ENCODE measurements at regions not wholly inside any gene's neighbourhood (a gene's known extent, or its start where the extent isn't known, plus 50 kb on each side); places are given as distances from the start of the nearest gene placed in this dataset.

DNA sequence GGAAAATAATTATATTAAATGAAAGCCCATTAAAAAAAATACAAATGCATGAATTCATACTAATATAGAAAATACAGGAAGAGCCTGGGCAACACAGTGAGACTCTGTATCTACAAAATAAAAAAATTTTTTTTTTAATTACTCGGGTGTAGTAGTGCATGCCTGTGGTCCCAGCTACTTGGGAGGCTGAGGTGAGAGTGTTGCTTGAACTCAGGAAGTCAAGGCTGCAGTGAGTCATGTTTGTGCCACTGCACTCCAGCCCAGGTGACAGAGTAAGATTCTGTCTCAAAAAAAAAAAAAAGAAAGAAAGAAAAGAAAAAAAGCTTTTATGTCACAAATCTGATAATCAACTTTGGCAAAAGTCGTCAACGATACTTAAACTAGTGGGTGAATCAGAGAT, 80.6 kb upstream of the PLEKHA5 start:
- no peak for DNase-seq (ENCODE audit: low read depth, low spot score)

DNA sequence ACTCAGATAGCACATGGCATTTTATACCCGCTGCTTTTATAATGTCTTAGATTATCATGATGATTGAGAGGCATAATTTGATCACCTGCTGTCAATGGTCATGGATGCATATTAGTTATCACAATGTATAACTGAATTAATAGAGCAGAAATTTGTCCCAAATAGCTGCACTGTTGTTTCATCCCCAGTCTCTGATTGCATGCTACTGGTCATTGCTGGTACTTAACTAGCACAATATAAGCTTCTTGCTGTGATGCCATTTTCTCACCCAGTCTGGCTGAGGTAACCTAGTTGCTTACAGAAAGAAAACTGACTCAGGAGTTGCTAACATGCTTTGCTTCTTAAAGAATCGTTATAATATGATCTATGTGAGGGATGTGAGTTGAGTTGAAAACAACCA, 76.8 kb upstream of the PLEKHA5 start:
- no peak for DNase-seq (ENCODE audit: low read depth, low spot score)

DNA sequence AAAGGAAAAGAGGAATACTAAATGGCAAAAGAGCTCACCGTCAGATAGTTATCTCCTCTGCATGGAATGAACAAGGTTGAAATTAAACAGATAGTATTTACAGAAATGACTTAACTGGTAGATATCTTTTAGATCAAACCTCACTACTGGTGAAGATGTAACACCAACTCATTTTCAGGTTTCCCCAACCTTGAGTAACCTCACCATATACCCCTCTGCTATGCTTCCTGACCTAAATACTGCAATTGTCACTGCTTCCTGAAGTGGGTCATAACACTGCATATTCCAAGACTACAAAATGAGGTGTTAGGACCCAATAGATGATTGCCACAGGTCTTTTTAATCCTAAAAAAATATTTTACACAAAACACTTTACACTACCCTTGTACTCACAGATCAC, 76.3 kb upstream of the PLEKHA5 start:
- no peak for DNase-seq (ENCODE audit: low read depth, low spot score)

DNA sequence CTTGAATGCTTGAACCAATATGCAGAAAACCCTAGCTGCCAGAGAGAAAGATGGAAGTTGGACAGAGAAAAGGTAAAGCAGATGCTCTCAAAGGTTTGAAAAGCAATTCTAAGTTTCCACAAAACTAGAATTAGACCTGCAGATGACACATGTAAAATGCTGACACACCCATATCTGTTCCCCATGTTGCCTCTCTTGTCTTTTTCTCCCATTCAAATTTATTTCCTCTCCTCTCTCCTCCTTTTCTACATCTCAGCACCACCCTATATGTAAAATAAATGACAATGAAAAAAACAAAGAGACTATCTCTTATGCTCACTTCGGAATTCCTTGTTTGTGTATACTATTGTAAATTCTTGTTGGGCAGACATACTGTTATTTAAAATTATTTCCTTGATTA, 75.5 kb upstream of the PLEKHA5 start:
- no peak for DNase-seq (ENCODE audit: low read depth, low spot score)

DNA sequence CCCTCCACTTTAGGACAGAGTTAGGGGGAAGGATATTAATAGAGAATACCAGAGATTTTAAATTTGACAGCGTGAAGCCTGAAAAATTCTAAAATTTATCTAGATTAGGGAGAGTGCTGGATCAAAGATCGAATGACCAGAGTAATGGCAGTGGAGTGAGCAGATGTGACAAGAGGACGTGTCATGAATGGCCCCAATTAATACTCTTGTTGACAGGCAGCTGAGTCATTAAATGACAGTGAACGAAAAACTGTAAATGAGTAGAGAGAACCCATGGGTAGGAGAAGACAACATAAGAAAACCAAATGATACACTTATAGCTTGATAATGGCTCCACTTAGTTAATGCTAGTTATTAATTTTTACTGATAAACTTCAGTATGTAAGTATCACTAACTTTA, 73.9 kb upstream of the PLEKHA5 start:
- DNase-seq (ENCODE audit: low read depth, low spot score), result no peak

DNA sequence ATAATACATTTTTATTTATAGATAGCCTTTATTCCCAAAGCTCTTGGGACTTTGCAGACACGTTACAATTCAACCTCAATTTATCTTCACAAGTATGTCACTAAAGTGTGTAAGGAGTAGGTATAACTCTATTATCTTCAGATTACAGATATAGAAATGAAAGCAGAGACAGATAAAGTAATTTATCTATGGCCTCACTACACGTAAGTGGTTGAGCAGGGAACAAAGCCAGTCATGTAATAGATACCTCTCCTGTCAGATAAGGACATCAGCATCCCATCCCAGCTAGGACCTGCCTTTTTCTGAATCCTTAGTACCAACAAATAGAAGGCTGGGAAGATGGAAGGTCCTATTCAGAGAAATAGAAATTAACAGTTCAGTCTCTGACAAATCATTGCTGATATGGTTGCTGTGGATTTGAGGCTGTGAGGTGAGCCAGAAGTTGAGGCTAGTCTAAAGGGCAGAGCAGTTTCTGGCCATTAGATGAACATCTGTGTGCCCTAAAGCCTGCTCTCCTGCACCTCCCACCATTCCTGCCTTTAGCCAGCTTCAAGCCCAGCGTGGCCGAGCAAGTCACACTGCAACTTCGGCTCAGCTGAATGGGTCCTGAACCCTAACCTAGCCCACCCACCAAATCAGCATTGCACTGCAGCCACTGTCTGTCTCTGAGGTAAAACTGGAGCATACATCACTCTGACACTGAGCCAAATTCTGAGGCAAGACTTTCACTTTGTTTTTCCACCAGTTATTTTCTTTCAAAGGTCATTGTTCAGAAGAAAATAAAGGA, 71.1 kb upstream of the PLEKHA5 start:
- DNase-seq (ENCODE audit: low read depth, low spot score), result no peak

DNA sequence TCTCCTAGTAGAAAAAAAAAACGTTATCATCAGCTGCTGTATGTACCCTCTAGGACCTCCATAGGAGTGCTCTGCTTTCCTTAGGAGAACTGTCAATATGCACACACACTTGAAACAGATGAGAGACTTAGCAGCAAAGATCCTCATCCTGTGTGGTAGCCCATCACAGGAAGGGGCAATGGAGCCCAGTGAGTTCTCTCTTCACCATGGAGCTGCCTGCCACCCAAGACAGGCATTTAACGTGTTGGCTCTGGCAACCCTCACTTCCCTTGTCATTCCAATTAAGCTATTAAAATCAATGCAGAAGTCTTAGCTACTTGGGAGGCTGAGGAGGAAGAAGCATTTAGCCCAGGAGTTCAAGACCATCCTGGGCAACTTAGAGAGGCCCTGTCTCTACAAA, 64.8 kb upstream of the PLEKHA5 start:
- DNase-seq (ENCODE audit: low read depth, low spot score), result no peak

DNA sequence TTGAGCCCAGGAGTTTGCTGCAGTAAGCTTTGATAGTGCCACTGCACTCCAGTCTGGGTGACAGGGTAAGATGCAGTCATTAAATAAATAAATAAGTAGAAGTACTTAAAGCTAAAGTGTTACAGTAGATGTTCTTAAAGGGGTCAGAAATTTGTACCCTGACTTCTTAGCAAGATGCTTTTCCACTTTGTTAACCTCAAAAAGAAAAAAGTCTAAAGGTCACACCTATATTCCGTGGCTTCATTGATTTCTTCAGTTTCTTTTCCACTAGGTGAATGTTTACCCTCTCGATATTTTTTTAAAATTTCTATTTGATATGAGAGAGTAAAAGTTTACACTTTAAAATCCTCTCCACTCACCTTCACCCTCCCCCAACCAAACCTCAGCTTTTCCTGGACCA, 64.3 kb upstream of the PLEKHA5 start:
- DNase-seq (ENCODE audit: low read depth, low spot score), result no peak

DNA sequence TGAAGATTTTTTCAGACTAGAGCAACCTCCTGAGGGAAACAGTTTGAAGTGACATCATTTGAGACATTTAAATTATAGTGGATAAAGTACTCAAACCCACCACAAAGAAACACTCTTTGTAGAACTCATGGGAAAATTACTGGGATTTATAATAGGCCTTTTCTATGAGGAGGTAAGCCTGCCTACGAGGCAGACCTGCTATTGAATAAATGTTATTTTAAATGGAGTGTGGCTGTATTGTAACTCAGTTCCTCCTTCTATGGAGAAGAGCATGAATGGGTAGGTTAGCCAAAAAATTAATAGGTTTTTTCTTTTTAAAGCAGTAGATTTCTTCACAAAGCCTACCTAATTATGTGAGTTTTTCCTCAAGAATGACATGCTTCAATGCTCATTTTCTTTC, 63.7 kb upstream of the PLEKHA5 start:
- no peak for DNase-seq (ENCODE audit: low read depth, low spot score)

DNA sequence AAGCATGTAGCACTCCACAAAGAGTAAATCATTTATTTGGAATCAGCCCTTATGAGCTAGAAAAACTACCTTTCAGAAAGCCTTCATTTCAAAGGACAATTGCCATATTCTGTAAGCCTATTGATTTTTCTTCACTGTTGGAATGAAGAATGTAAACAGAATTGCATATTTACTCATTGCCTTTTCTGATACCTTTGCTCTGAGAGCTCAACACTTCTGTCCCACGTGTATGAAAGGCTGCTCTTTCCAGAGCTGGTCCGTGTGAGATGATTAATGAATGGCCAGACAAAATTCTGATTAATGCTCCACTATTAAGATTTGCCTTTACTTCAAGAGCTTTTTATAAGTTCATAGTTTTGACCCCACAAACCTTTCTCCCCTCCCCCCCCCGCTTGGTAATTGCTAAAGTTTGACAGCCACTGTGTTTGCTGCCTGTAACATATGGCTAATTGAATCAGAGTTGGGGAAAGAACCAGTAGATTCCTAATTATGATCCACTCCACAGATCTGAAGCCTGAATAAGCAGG, 63.0 kb upstream of the PLEKHA5 start:
- DNase-seq (ENCODE audit: low read depth, low spot score), result no peak

DNA sequence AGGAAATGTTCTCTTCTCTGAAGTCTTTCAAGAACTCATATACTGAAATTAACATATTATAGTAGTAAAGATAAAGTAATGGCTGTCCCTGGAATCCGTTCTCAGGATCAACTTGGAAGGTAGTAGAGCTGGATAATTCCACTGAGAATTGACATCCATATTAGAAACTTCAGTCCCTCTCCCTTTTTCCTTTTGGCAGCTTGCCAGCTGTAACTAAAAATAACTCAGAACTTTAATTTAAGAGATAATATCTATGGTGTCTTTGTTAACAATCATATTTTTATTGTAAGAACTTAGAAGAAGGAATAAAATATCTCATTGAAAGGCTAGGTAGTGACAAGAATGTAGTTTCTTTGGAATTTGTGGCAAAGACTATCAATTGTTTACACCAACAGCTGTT, 61.4 kb upstream of the PLEKHA5 start:
- DNase-seq (ENCODE audit: low read depth, low spot score), result no peak

DNA sequence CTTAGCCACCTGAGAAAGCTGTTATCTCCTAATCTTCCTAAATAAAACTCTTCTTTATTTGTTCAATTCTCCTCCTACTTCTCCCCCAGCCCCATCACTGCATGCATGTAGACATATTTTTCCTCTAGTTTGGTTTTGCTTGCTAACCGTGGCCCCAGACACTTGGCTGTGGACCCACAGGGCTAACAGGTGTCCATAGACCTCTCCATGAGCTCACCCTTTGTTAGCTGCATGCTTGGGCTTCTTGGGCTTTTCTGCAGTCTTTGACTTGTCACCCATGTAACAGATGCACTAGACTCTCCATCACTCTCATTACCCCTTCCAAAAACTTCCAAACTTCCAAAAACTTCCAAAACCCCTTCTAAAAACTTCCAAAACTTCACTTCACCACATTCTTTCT, 59.2 kb upstream of the PLEKHA5 start:
- no peak for DNase-seq (ENCODE audit: low read depth, low spot score)

DNA sequence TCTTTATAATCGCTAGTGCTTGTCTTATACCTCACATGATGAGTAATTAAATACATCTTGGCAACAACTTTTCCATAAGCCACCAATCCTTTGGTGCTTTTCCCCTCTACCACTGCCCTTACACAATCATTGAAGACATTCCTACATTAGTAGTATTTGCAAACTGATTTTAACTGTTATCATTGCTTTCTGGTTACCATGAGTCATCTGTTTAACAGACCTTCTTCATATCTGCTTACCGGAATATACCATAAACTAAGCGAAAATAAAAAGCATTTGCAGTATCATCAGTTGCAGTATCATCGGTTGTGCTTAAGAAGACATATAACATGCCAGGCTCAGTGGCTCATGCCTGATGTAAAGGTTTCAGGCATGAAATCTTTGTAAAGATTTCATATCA, 54.8 kb upstream of the PLEKHA5 start:
- no peak for DNase-seq (ENCODE audit: low read depth, low spot score)

DNA sequence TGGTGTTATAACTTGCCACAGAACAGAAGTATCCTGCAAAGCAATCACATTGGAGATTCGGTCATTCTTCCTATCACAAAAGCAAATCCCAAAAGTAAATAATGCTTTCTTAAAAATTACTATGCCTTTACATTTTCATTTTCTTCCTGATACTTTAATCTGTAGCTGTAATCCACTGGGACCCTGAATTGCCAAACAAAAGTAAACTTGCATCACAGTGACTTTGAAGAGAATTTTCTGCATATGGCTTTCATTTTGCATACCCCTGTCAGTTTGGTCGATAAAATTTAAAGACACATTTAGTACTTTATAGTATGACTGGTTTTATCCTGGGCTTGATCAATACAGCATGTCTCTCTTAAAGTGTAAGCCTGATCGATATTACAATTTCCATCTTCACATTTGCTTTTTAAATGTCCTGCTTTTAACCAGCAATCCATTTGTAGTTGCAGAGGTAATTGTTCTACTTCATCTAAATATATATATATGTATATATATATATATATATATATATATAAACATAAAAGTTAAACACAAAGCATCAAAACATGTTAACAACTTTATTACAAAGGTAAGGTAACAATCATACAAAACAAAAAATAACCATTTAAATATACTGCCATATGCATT, 53.7 kb upstream of the PLEKHA5 start:
- no peak for DNase-seq (ENCODE audit: low read depth, low spot score)

Data from brain pericyte (primary cell).